GM12878 (cell line): ENCODE measurements at regions not wholly inside any gene's neighbourhood (a gene's known extent, or its start where the extent isn't known, plus 50 kb on each side); places are given as distances from the start of the nearest gene placed in this dataset.

ENCODE experiments used
- CBX5 ChIP-seq: sonication (generic); IDR thresholded peaks from 2 replicates; pipeline ENCODE4 v1.6.1; 2016; ENCODE audit warnings: low read depth, moderate library complexity, mild to moderate bottlenecking, inconsistent platforms
- CTCF ChIP-seq, 3 experiments: IDR thresholded peaks in 2 of 3; conservative IDR thresholded peaks in 1 of 3; 2 replicates each; pipeline ENCODE4 v1.5.1; 2011; ENCODE audit warnings: low read depth in 3 of 3, low read length in 3 of 3, mild to moderate bottlenecking in 3 of 3, control low read depth in 2 of 3, moderate library complexity in 2 of 3, inconsistent platforms in 1 of 3, mixed read lengths in 1 of 3; ENCODE audit not compliant: control insufficient read depth in 2 of 3, insufficient read depth in 1 of 3; ENCODE audit errors: extremely low read depth in 1 of 3
- E2F4 ChIP-seq: IDR thresholded peaks from 2 replicates; pipeline ENCODE4 v1.6.1; 2012; ENCODE audit warnings: low read depth, low read length, improper control_type of control experiment
- ELK1 ChIP-seq: IDR thresholded peaks from 2 replicates; pipeline ENCODE4 v1.6.1; 2012; ENCODE audit warnings: low read depth, low read length, improper control_type of control experiment
- EP300 ChIP-seq, 2 experiments: fragments of 150-350 bp in 1 of 2; IDR thresholded peaks; 2 replicates each; pipeline ENCODE4 v1.6.1; 2011 to 2012; ENCODE audit warnings: low read depth in 2 of 2, low read length in 2 of 2, borderline replicate concordance in 1 of 2, improper control_type of control experiment in 1 of 2, inconsistent platforms in 1 of 2; ENCODE audit not compliant: control insufficient read depth in 1 of 2
- EZH2 ChIP-seq: IDR thresholded peaks from 2 replicates; pipeline ENCODE4 v1.6.1; 2012; ENCODE audit warnings: low read depth, mild to moderate bottlenecking, control low read depth, inconsistent platforms, low read length, borderline replicate concordance; ENCODE audit not compliant: control insufficient read depth
- FOXM1 ChIP-seq: IDR thresholded peaks from 2 replicates; pipeline ENCODE4 v1.6.1; 2012; ENCODE audit warnings: low read depth, mild to moderate bottlenecking, inconsistent platforms, low read length, moderate library complexity
- MXI1 ChIP-seq: fragments of 150-350 bp; IDR thresholded peaks from 2 replicates; pipeline ENCODE4 v1.6.1; 2011; ENCODE audit warnings: low read depth, mild to moderate bottlenecking, inconsistent platforms, low read length, improper control_type of control experiment
- POLR2A ChIP-seq: IDR thresholded peaks from 2 replicates; pipeline ENCODE4 v1.6.1; 2011; ENCODE audit warnings: low read depth, mild to moderate bottlenecking, low read length
- POLR2AphosphoS5 ChIP-seq: IDR thresholded peaks from 2 replicates; pipeline ENCODE4 v1.6.1; 2011; ENCODE audit warnings: mild to moderate bottlenecking, low read length, inconsistent platforms
- TAF1 ChIP-seq: IDR thresholded peaks from 2 replicates; pipeline ENCODE4 v1.6.1; 2011; ENCODE audit warnings: mild to moderate bottlenecking, low read depth, low read length, borderline replicate concordance
- TCF12 ChIP-seq: IDR thresholded peaks from 2 replicates; pipeline ENCODE4 v1.6.1; 2011; ENCODE audit warnings: low read depth, mild to moderate bottlenecking, low read length
- ZBED1 ChIP-seq: IDR thresholded peaks from 2 replicates; pipeline ENCODE4 v1.6.1; 2016; ENCODE audit warnings: borderline replicate concordance

GRCh38 chr20:53767206-53767930 is 173.7 kb upstream of the ZNF217 start:
- TF ChIP-seq CTCF (IDR thresholded peaks at IDR 0.05 in 2 of 3, conservative IDR thresholded peaks at IDR 0.05 in 1 of 3; ENCODE audit: control insufficient read depth in 2 of 3, extremely low read depth in 1 of 3, insufficient read depth in 1 of 3, low read depth in 3 of 3, low read length in 3 of 3) (no peak), CBX5 (no peak), POLR2AphosphoS5 (no peak), ZBED1 (no peak), EZH2 (no peak), POLR2A (no peak), E2F4 (no peak), TCF12 (no peak), TAF1 (no peak), EP300 (IDR thresholded peaks at IDR 0.05; ENCODE audit: borderline replicate concordance in 1 of 2, control insufficient read depth in 1 of 2, low read depth in 2 of 2, low read length in 2 of 2) (no peak), FOXM1 (no peak), MXI1 (no peak), ELK1 (no peak)
